Fibroblast of skin of abdomen (primary cell): ENCODE measurements at regions not wholly inside any gene's neighbourhood (a gene's known extent, or its start where the extent isn't known, plus 50 kb on each side); places are given as distances from the start of the nearest gene placed in this dataset.
A peak's percentile ranks its signal among the peaks of the same experiment; 100 is the strongest.

Source experiments
- DNase-seq: peaks from one replicate; pipeline ENCODE4 v3.0.0-alpha.2; 2013

GRCh38 chr18:4851301-4851976, 345.6 kb downstream of the AKAIN1 start:
- DNase-seq: no peak

- DNase-seq: no peak
Measured at GRCh38 chr18:4847056-4847455, 350.0 kb downstream of the AKAIN1 start.

GRCh38 chr18:4844320-4844719, 352.7 kb downstream of the AKAIN1 start:
- DNase-seq: no peak

- no peak for DNase-seq
Measured at GRCh38 chr18:4843771-4844170, 353.3 kb downstream of the AKAIN1 start.

GRCh38 chr18:4842751-4843150, 354.3 kb downstream of the AKAIN1 start:
- DNase-seq: peak; percentile 0

GRCh38 chr18:4842287-4842686, 354.8 kb downstream of the AKAIN1 start:
- peak; percentile 11 for DNase-seq

- no peak for DNase-seq
Measured at GRCh38 chr18:4839639-4840038, 357.4 kb downstream of the AKAIN1 start.

- no peak for DNase-seq
Measured at GRCh38 chr18:4836141-4836540, 360.9 kb downstream of the AKAIN1 start.

GRCh38 chr18:4831791-4832375, 365.2 kb downstream of the AKAIN1 start:
- DNase-seq: no peak

GRCh38 chr18:4831127-4831526, 365.9 kb downstream of the AKAIN1 start:
- no peak for DNase-seq

- DNase-seq: no peak
Measured at GRCh38 chr18:4823091-4823490, 368.0 kb upstream of the DLGAP1 start.

- no peak for DNase-seq
Measured at GRCh38 chr18:4821801-4822200, 366.7 kb upstream of the DLGAP1 start.

- no peak for DNase-seq
Measured at GRCh38 chr18:4817665-4818064, 362.6 kb upstream of the DLGAP1 start.

GRCh38 chr18:4813708-4814107, 358.6 kb upstream of the DLGAP1 start:
- no peak for DNase-seq

- DNase-seq: no peak
Measured at GRCh38 chr18:4808891-4809290, 353.8 kb upstream of the DLGAP1 start.

- no peak for DNase-seq
Measured at GRCh38 chr18:4807604-4808293, 352.6 kb upstream of the DLGAP1 start.

- DNase-seq: peak; percentile 22
Measured at GRCh38 chr18:4806331-4806730, 351.2 kb upstream of the DLGAP1 start.

- no peak for DNase-seq
Measured at GRCh38 chr18:4802296-4802695, 347.2 kb upstream of the DLGAP1 start.

GRCh38 chr18:4801151-4801550, 346.0 kb upstream of the DLGAP1 start:
- DNase-seq: no peak

GRCh38 chr18:4797002-4797685, 342.0 kb upstream of the DLGAP1 start:
- no peak for DNase-seq

GRCh38 chr18:4789506-4789905, 334.4 kb upstream of the DLGAP1 start:
- DNase-seq: no peak

GRCh38 chr18:4781873-4782272, 326.8 kb upstream of the DLGAP1 start:
- DNase-seq: no peak

GRCh38 chr18:4765401-4765800, 310.3 kb upstream of the DLGAP1 start:
- DNase-seq: no peak

- no peak for DNase-seq
Measured at GRCh38 chr18:4762330-4762729, 307.2 kb upstream of the DLGAP1 start.
